C1 segment of cervical spinal cord (tissue), 14 donors: ENCODE measurements at regions not wholly inside any gene's neighbourhood (a gene's known extent, or its start where the extent isn't known, plus 50 kb on each side); places are given as distances from the start of the nearest gene placed in this dataset.

Experiments
- DNase-seq, 14 donors: peaks; one replicate each; lab custom pipeline; 2025; lab: John Stamatoyannopoulos, UW

- DNase-seq = no peak
Measured at GRCh38 chr17:27973258-27974044, 69.0 kb upstream of the NLK start.

GRCh38 chr17:27974045-27974436, 68.4 kb upstream of the NLK start:
- no peak for DNase-seq

GRCh38 chr17:27974531-27975145, 67.8 kb upstream of the NLK start:
- DNase-seq = no peak

GRCh38 chr17:27975146-27976011, 67.1 kb upstream of the NLK start:
- no peak for DNase-seq

- no peak for DNase-seq
Measured at GRCh38 chr17:27976331-27976730, 66.1 kb upstream of the NLK start.

- no peak for DNase-seq
Measured at GRCh38 chr17:27977751-27978688, 64.5 kb upstream of the NLK start.

- DNase-seq = no peak
Measured at GRCh38 chr17:27978689-27979175, 63.7 kb upstream of the NLK start.

GRCh38 chr17:27980043-27980442, 62.4 kb upstream of the NLK start:
- DNase-seq = no peak

- no peak for DNase-seq
Measured at GRCh38 chr17:27981978-27982377, 60.5 kb upstream of the NLK start.

- no peak for DNase-seq
Measured at GRCh38 chr17:27982688-27983087, 59.8 kb upstream of the NLK start.

GRCh38 chr17:27983853-27984252, 58.6 kb upstream of the NLK start:
- no peak for DNase-seq

GRCh38 chr17:27984404-27984803, 58.1 kb upstream of the NLK start:
- no peak for DNase-seq

- DNase-seq = no peak
Measured at GRCh38 chr17:27984816-27985215, 57.7 kb upstream of the NLK start.

- DNase-seq = no peak
Measured at GRCh38 chr17:27985306-27985705, 57.2 kb upstream of the NLK start.

- no peak for DNase-seq
Measured at GRCh38 chr17:27985736-27986399, 56.6 kb upstream of the NLK start.

- DNase-seq = no peak
Measured at GRCh38 chr17:27986805-27987684, 55.4 kb upstream of the NLK start.

- DNase-seq = no peak
Measured at GRCh38 chr17:27989046-27989445, 53.4 kb upstream of the NLK start.

- no peak for DNase-seq
Measured at GRCh38 chr17:27990100-27990499, 52.4 kb upstream of the NLK start.

GRCh38 chr17:27990979-27991378, 51.5 kb upstream of the NLK start:
- DNase-seq = peak in 1 of 14 donors; percentile 11
